SK-N-SH treated with all-trans-retinoic acid at 6 μM for 48 hours (cell line): ENCODE measurements at regions not wholly inside any gene's neighbourhood (a gene's known extent, or its start where the extent isn't known, plus 50 kb on each side); places are given as distances from the start of the nearest gene placed in this dataset.

Experiments
- ATAC-seq: fragments of 200-7000 bp; cut with Tn5 transposase; 3 replicates; pipeline ENCODE4 v1.9.1; 2020; ENCODE audit warnings: mild to moderate bottlenecking, moderate library complexity
- ARNTL ChIP-seq: fragments of 450-650 bp; formaldehyde crosslinking; IDR thresholded peaks from 2 replicates; pipeline ENCODE4 v1.5.0; 2020; ENCODE audit warnings: low read depth, mild to moderate bottlenecking, moderate library complexity, borderline replicate concordance
- BACH2 ChIP-seq: fragments of 250-450 bp; sonication (Bioruptor Pico); IDR thresholded peaks from 2 replicates; pipeline ENCODE4 v1.9.0; 2021; ENCODE audit warnings: mild to moderate bottlenecking, borderline replicate concordance
- CSDC2 ChIP-seq: fragments of 250-450 bp; sonication (Bioruptor Pico); IDR thresholded peaks from 2 replicates; pipeline ENCODE4 v1.5.0; 2020; ENCODE audit warnings: mild to moderate bottlenecking, moderate library complexity
- ESRRG ChIP-seq: fragments of 250-450 bp; sonication (Bioruptor Pico); IDR thresholded peaks from 2 replicates; pipeline ENCODE4 v1.6.1; 2021; ENCODE audit warnings: mild to moderate bottlenecking
- GLIS3 ChIP-seq: fragments of 250-450 bp; sonication (Bioruptor Pico); IDR thresholded peaks from 2 replicates; pipeline ENCODE4 v1.5.0; 2020; ENCODE audit warnings: mild to moderate bottlenecking, moderate library complexity
- ISL1 ChIP-seq: fragments of 250-450 bp; sonication (Bioruptor Pico); IDR thresholded peaks from 2 replicates; pipeline ENCODE4 v2.1.2; 2022; ENCODE audit warnings: mild to moderate bottlenecking, moderate library complexity
- OSR1 ChIP-seq: fragments of 250-450 bp; sonication (Bioruptor Pico); IDR thresholded peaks from 2 replicates; pipeline ENCODE4 v1.8.0; 2022; ENCODE audit warnings: moderate library complexity, mild to moderate bottlenecking, inconsistent platforms
- PPARA ChIP-seq: fragments of 250-450 bp; sonication (Bioruptor Pico); IDR thresholded peaks from 2 replicates; pipeline ENCODE4 v1.5.0; 2020; ENCODE audit warnings: mild to moderate bottlenecking, borderline replicate concordance
- RARB ChIP-seq: fragments of 250-450 bp; sonication (Bioruptor Pico); IDR thresholded peaks from 2 replicates; pipeline ENCODE4 v1.8.0; 2021; ENCODE audit warnings: mild to moderate bottlenecking, moderate library complexity
- SNAI2 ChIP-seq: fragments of 250-450 bp; sonication (Bioruptor Pico); IDR thresholded peaks from 2 replicates; pipeline ENCODE4 v1.5.0; 2020; ENCODE audit warnings: mild to moderate bottlenecking, moderate library complexity
- TCF4 ChIP-seq: fragments of 250-450 bp; sonication (Bioruptor Pico); IDR thresholded peaks from 2 replicates; pipeline ENCODE4 v1.8.0; 2021; ENCODE audit warnings: mild to moderate bottlenecking, moderate library complexity, borderline replicate concordance
- TOX ChIP-seq: fragments of 250-450 bp; sonication (Bioruptor Pico); IDR thresholded peaks from 2 replicates; pipeline ENCODE4 v1.8.0; 2021; ENCODE audit warnings: mild to moderate bottlenecking, moderate library complexity, borderline replicate concordance
- TSHZ2 ChIP-seq: fragments of 250-450 bp; sonication (Bioruptor Pico); IDR thresholded peaks from 2 replicates; pipeline ENCODE4 v1.5.0; 2020; ENCODE audit warnings: mild to moderate bottlenecking, moderate library complexity
- ZFP3 ChIP-seq: fragments of 250-450 bp; sonication (Bioruptor Pico); IDR thresholded peaks from 2 replicates; pipeline ENCODE4 v1.5.0; 2020; ENCODE audit warnings: mild to moderate bottlenecking, moderate library complexity
- ZFP30 ChIP-seq: fragments of 450-650 bp; formaldehyde crosslinking; IDR thresholded peaks from 2 replicates; pipeline ENCODE4 v1.5.0; 2022; ENCODE audit warnings: mild to moderate bottlenecking, moderate library complexity
- ZNF565 ChIP-seq: fragments of 450-650 bp; formaldehyde crosslinking; conservative IDR thresholded peaks from 2 replicates; pipeline ENCODE4 v1.5.0; 2020; ENCODE audit warnings: low read depth, mild to moderate bottlenecking, moderate library complexity
- ZNF70 ChIP-seq: fragments of 450-650 bp; formaldehyde crosslinking; IDR thresholded peaks from 2 replicates; pipeline ENCODE4 v1.5.0; 2020; ENCODE audit warnings: mild to moderate bottlenecking, moderate library complexity
- ZNF8 ChIP-seq: fragments of 450-650 bp; formaldehyde crosslinking; IDR thresholded peaks from 2 replicates; pipeline ENCODE4 v1.5.0; 2020; ENCODE audit warnings: mild to moderate bottlenecking, moderate library complexity

DNA sequence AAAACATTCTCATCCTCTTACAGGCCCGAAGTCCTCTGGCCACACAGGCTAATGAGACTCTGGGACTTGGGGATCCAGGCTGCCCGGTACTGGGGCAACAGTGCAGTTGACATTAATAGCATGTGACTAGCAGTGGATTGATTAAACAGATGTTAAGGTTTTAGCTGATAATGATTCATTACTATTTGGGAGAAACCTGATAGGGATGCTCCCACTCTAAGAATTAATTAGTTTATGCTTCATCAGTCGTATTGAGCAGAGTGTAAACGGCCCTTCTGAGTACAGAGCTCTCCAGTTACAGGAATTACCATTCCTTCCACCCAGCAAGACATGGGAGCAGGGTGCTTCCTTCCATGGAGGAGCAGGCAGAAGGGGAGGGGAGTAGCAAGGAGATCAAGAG, 82.7 kb downstream of the RPS24 start (continued):
- TF ChIP-seq ZNF70 (CRISPR knock-in tag) (no peak), RARB (CRISPR knock-in tag) (no peak), TOX (no peak), CSDC2 (CRISPR knock-in tag) (no peak)

DNA sequence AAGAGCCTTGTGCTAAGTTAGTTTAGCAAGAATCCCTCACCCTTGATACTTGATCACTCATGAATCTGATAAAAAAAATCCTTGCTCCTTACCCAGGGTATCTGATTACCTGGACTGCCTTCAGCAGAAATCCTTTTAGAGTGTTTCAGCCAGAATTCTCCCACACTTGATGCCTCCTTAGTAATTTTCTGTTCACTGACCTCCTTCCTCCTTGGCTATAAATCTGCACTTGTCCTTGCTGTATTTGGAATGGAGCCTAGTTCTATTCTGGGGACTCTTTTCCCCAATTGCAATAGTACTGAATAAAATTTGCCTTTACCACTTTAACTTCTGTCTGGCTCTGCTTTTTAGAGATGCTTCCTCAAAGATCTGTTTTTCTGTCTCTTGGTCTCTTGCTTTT, 84.9 kb downstream of the RPS24 start:
- TF ChIP-seq TSHZ2 (CRISPR knock-in tag) (no peak), CSDC2 (CRISPR knock-in tag) (no peak), RARB (CRISPR knock-in tag) (no peak), ZFP3 (CRISPR knock-in tag) (no peak), ZNF565 (no peak), PPARA (CRISPR knock-in tag) (no peak), OSR1 (CRISPR knock-in tag) (no peak)
- ATAC-seq: no peak

DNA sequence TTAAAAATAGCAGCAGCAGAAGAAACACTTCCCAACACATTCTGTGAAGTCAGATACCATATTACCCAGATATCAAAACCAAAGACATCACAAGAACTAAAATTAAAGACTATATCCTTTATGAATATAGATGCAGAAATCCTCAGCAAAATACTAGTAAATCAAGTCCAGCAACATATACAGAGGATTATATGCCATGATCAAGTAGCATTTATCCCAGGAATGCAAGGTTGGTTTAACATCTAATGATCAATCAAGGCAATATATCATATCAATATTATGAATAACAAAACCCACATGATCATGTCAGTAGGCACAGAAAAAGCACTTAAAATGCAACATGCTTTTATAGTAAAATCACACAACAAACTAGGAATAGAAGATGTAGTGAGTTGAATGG, 88.1 kb downstream of the RPS24 start:
- TF ChIP-seq ISL1 (CRISPR knock-in tag) (no peak), ZNF8 (CRISPR knock-in tag) (no peak), SNAI2 (CRISPR knock-in tag) (no peak), ESRRG (CRISPR knock-in tag) (no peak), ARNTL (CRISPR knock-in tag) (no peak), RARB (CRISPR knock-in tag) (no peak), TCF4 (CRISPR knock-in tag) (no peak), ZNF565 (no peak), TSHZ2 (CRISPR knock-in tag) (no peak), ZFP30 (CRISPR knock-in tag) (no peak), BACH2 (CRISPR knock-in tag) (no peak), ZFP3 (CRISPR knock-in tag) (no peak), GLIS3 (CRISPR knock-in tag) (no peak)
- TF ChIP-seq, all 23 proteins: peak for 0
- no peak for ATAC-seq

GRCh38 chr10:78124167-78124566, 90.5 kb downstream of the RPS24 start:
- TF ChIP-seq PPARA (CRISPR knock-in tag) (no peak), TSHZ2 (CRISPR knock-in tag) (no peak), OSR1 (CRISPR knock-in tag) (no peak), BACH2 (CRISPR knock-in tag) (no peak), CSDC2 (CRISPR knock-in tag) (no peak), SNAI2 (CRISPR knock-in tag) (no peak), ARNTL (CRISPR knock-in tag) (no peak), TCF4 (CRISPR knock-in tag) (no peak), ZFP3 (CRISPR knock-in tag) (no peak), GLIS3 (CRISPR knock-in tag) (no peak), ESRRG (CRISPR knock-in tag) (no peak), RARB (CRISPR knock-in tag) (no peak), TOX (no peak)
- ATAC-seq: no peak
